IPS-NIHi11 (cell line): ENCODE measurements at regions not wholly inside any gene's neighbourhood (a gene's known extent, or its start where the extent isn't known, plus 50 kb on each side); places are given as distances from the start of the nearest gene placed in this dataset.
A peak's percentile ranks its signal among the peaks of the same experiment; 100 is the strongest.
"Not testable (repeated sequence)": the region's sequence is repeated elsewhere in the genome, so short reads cannot be mapped to it uniquely, and the experiment has no call there.

Experiments used
- DNase-seq: peaks from one replicate; pipeline ENCODE4 v3.0.0; 2012; ENCODE audit warnings: mixed read lengths, low spot score

- DNase-seq, result no peak
These were observed 146.8 kb upstream of the TMPRSS15 start for GRCh38 chr21:18550361-18550760.

- no peak for DNase-seq
These were observed 150.2 kb upstream of the TMPRSS15 start for GRCh38 chr21:18553786-18554185.

- DNase-seq, result not testable (repeated sequence)
These were observed 164.2 kb upstream of the TMPRSS15 start for GRCh38 chr21:18567770-18568169.

GRCh38 chr21:18588001-18588662 lies 184.5 kb upstream of the TMPRSS15 start:
- DNase-seq, result no peak

- DNase-seq, result no peak
These were observed 197.6 kb upstream of the TMPRSS15 start for GRCh38 chr21:18601146-18601545.

- DNase-seq, result no peak
These were observed 199.1 kb upstream of the TMPRSS15 start for GRCh38 chr21:18602711-18603110.

- no peak for DNase-seq
These were observed 199.7 kb upstream of the TMPRSS15 start for GRCh38 chr21:18603261-18603660.

- no peak for DNase-seq
These were observed 200.4 kb upstream of the TMPRSS15 start for GRCh38 chr21:18603980-18604379.

GRCh38 chr21:18608226-18608625 lies 204.6 kb upstream of the TMPRSS15 start:
- DNase-seq, result no peak

- DNase-seq, result no peak
These were observed 210.7 kb upstream of the TMPRSS15 start for GRCh38 chr21:18614303-18614702.

- DNase-seq, result peak; percentile 6
These were observed 213.7 kb upstream of the TMPRSS15 start for GRCh38 chr21:18617291-18617690.

GRCh38 chr21:18620436-18620835 lies 216.9 kb upstream of the TMPRSS15 start:
- DNase-seq, result no peak

- DNase-seq, result no peak
These were observed 218.8 kb upstream of the TMPRSS15 start for GRCh38 chr21:18622383-18622782.

GRCh38 chr21:18630446-18630845 lies 226.9 kb upstream of the TMPRSS15 start:
- DNase-seq, result no peak

GRCh38 chr21:18636897-18637296 lies 233.3 kb upstream of the TMPRSS15 start:
- no peak for DNase-seq

- DNase-seq, result no peak
These were observed 242.5 kb upstream of the TMPRSS15 start for GRCh38 chr21:18646116-18646515.

GRCh38 chr21:18655931-18656330 lies 252.3 kb upstream of the TMPRSS15 start:
- no peak for DNase-seq

GRCh38 chr21:18661842-18662241 lies 258.3 kb upstream of the TMPRSS15 start:
- no peak for DNase-seq

GRCh38 chr21:18663663-18664062 lies 260.1 kb upstream of the TMPRSS15 start:
- no peak for DNase-seq

- DNase-seq, result no peak
These were observed 263.1 kb upstream of the TMPRSS15 start for GRCh38 chr21:18666725-18667124.

- no peak for DNase-seq
These were observed 270.2 kb upstream of the TMPRSS15 start for GRCh38 chr21:18673789-18674188.

GRCh38 chr21:18677632-18678031 lies 274.0 kb upstream of the TMPRSS15 start:
- DNase-seq, result no peak

GRCh38 chr21:18705971-18706370 lies 302.4 kb upstream of the TMPRSS15 start:
- DNase-seq, result no peak

GRCh38 chr21:18711662-18712061 lies 308.1 kb upstream of the TMPRSS15 start:
- no peak for DNase-seq
